Progenitor cell of endocrine pancreas (in vitro differentiated cells): ENCODE measurements at regions not wholly inside any gene's neighbourhood (a gene's known extent, or its start where the extent isn't known, plus 50 kb on each side); places are given as distances from the start of the nearest gene placed in this dataset.

Source experiments
- DNase-seq: peaks from one replicate; pipeline ENCODE4 v3.0.0; 2021; ENCODE audit warnings: low spot score; ENCODE audit not compliant: unreplicated experiment
- H3K27ac Mint-ChIP-seq: 2 replicates; pipeline ENCODE4 v1.8.0; 2021; ENCODE audit warnings: mild to moderate bottlenecking, moderate library complexity, mixed read lengths
- H3K27me3 Mint-ChIP-seq: 2 replicates; pipeline ENCODE4 v1.8.0; 2021; ENCODE audit warnings: mixed read lengths
- H3K36me3 Mint-ChIP-seq: 2 replicates; pipeline ENCODE4 v1.8.0; 2022; ENCODE audit warnings: mixed read lengths; ENCODE audit not compliant: insufficient read depth
- H3K4me1 Mint-ChIP-seq: 2 replicates; pipeline ENCODE4 v1.8.0; 2021; ENCODE audit warnings: low read depth, mixed read lengths
- H3K4me3 Mint-ChIP-seq: 2 replicates; pipeline ENCODE4 v1.8.0; 2021; ENCODE audit warnings: low read depth, mild to moderate bottlenecking, moderate library complexity, mixed read lengths
- H3K9me3 Mint-ChIP-seq: 2 replicates; pipeline ENCODE4 v1.8.0; 2021; ENCODE audit warnings: low read depth, mixed read lengths
- CTCF ChIP-seq: fragments of 200-600 bp; sonication (generic); IDR thresholded peaks from one replicate; pipeline ENCODE4 v1.5.0; 2021; ENCODE audit warnings: antibody characterized with exemption, mild to moderate bottlenecking; ENCODE audit not compliant: unreplicated experiment

- H3K4me1 Mint-ChIP-seq = no peaks in the 10 kb centered on the region
- peaks cover 3% of the 10 kb centered on the region for H3K9me3 Mint-ChIP-seq
- no peak overlapping the region for H3K4me3 Mint-ChIP-seq
These were observed 236.3 kb upstream of the ADAMTS3 start for GRCh38 chr4:72805284-72805683.

GRCh38 chr4:72797486-72797885 lies 228.5 kb upstream of the ADAMTS3 start:
- TF ChIP-seq CTCF = no peak
- no peak for DNase-seq
- H3K9me3 Mint-ChIP-seq = peaks cover 12% of the 10 kb centered on the region
- H3K4me1 Mint-ChIP-seq = peaks cover 5% of the 10 kb centered on the region
- H3K36me3 Mint-ChIP-seq = no peaks in the 10 kb centered on the region
- no peak overlapping the region for H3K27ac Mint-ChIP-seq
- H3K27me3 Mint-ChIP-seq = no peaks in the 10 kb centered on the region
- H3K4me3 Mint-ChIP-seq = no peak overlapping the region

More at GRCh38 chr4:72805284-72805683, 236.3 kb upstream of the ADAMTS3 start:
- no peaks in the 10 kb centered on the region for H3K27me3 Mint-ChIP-seq
- no peak overlapping the region for H3K27ac Mint-ChIP-seq
- no peaks in the 10 kb centered on the region for H3K36me3 Mint-ChIP-seq
- TF ChIP-seq CTCF = no peak
- no peak for DNase-seq

- no peaks in the 10 kb centered on the region for H3K27me3 Mint-ChIP-seq
- DNase-seq = no peak
- TF ChIP-seq CTCF = no peak
- no peaks in the 10 kb centered on the region for H3K4me1 Mint-ChIP-seq
- no peak overlapping the region for H3K27ac Mint-ChIP-seq
- H3K4me3 Mint-ChIP-seq = no peak overlapping the region
- peaks cover 9% of the 10 kb centered on the region for H3K9me3 Mint-ChIP-seq
- H3K36me3 Mint-ChIP-seq = no peaks in the 10 kb centered on the region
These were observed 222.0 kb upstream of the ADAMTS3 start for GRCh38 chr4:72791054-72791453.

GRCh38 chr4:72786401-72786990 lies 217.5 kb upstream of the ADAMTS3 start:
- Mint-ChIP-seq H3K4me3 (no peak overlapping the region), H3K4me1 (no peaks in the 10 kb centered on the region), H3K36me3 (no peaks in the 10 kb centered on the region), H3K27ac (no peak overlapping the region), H3K27me3 (no peaks in the 10 kb centered on the region), H3K9me3 (no peaks in the 10 kb centered on the region)
- TF ChIP-seq CTCF = no peak
- no peak for DNase-seq

GRCh38 chr4:72779241-72779640 lies 210.2 kb upstream of the ADAMTS3 start:
- no peak for DNase-seq
- Mint-ChIP-seq H3K4me1 (no peaks in the 10 kb centered on the region), H3K27me3 (no peaks in the 10 kb centered on the region), H3K36me3 (no peaks in the 10 kb centered on the region), H3K4me3 (no peak overlapping the region), H3K9me3 (peaks cover 3% of the 10 kb centered on the region), H3K27ac (no peak overlapping the region)
- no peak for TF ChIP-seq CTCF
